TTC549 (cell line): ENCODE measurements at regions not wholly inside any gene's neighbourhood (a gene's known extent, or its start where the extent isn't known, plus 50 kb on each side); places are given as distances from the start of the nearest gene placed in this dataset.

Experiments used
- FAIRE-seq: peaks from 2 replicates; lab custom pipeline; 2012; peaks lifted over from hg19 to GRCh38; lab: Jason Lieb, UNC

DNA sequence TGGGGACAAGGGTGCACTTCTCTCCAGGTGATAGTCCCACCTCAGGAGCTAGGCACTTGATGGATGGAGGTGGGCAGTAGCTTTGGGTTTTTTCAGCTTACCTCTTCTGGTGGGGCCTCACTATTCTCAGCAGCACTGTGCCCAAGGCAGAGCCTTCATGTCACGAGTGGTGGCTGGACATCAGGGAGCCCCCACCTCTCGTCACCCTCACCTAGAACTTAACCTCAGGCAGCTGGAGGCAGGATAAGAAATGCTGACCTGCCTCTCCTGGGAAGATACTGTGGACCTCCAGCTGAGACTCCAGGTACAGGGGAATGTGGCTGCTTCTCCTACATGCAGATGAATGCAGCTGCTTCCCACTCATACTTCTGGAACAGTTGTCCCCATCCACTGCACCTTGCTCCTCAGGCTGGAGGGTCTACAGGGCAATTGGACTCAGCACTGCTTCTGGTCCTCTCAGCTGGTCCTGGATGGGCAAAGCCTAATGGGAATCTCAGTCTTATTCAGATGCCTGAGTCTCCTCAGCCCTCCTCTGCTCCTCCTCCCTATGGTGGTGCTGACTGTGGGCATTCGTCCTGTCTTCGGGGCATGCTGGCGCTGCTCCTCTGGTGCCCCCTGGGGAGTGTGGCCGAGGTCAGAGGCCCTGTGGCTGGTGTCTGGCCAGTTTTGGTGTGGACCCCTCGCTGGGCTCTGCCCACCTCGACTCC lies 129.9 kb downstream of the KLF13 start:
- no peak for FAIRE-seq

DNA sequence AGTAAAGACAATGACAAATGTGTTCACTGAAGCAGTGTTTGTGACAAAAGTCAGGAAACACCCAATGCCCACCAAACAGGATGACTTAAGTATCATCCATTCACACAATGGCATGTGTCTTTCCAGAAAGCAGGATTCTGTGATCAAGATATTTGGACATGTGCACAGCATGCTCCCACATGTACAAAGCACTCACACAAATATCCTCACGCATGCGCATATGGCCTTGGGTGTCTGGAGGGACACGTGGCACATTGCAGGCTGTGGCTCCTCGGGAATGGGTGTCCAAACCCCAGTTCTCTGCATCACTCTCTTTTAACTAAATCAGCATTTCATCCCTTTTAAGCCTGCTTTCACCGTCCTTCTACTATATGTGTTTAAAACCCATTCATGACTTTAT lies 130.5 kb downstream of the KLF13 start:
- FAIRE-seq, result no peak

GRCh38 chr15:31457631-31458526 lies 131.2 kb downstream of the KLF13 start:
- FAIRE-seq, result no peak

GRCh38 chr15:31458596-31459399 lies 132.2 kb downstream of the KLF13 start:
- no peak for FAIRE-seq

DNA sequence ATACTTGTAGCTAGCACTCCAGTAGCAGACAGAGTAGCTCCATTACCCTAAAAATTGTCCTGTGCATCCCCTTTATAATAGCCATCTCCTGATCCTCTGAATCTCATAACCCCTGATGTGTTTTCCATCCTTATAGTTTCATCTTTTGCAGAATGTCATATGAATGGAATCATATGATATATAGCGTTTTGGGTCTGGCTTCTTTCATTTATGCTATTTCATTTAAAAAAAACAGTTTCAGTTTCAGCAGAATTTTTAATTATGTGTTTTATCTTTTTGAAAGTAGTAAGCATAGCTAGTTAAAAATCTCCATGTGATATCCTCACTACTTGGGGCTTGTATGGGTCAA lies 132.7 kb downstream of the KLF13 start:
- FAIRE-seq, result no peak

GRCh38 chr15:31461375-31461774 lies 134.7 kb downstream of the KLF13 start:
- no peak for FAIRE-seq

DNA sequence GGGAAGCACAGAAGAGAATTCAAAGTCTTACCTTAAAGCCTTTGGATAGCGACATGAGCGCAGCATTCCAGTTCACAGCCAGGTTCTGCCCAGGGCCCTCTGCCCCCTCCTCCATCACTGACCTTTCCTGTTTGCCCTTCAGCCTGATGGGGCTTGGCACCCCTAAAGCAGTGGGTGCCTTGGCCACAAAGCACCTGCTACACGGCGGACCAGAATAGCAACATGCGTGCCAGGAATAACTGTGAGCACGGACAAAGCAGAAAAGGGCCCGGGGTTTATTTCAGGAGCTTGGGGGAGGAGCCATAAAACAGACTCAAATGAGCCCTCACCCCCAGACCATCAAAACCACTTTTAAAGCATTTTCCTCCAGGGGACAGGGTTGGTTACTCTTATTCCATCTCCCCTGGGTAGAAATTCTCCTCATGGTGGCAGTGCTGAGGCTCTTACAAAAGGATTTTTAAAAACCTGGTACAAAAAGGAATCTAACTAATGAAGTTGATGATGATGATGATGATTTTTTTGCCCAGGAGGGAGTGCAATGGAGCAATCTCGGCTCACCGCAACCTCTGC lies 135.4 kb downstream of the KLF13 start:
- FAIRE-seq, result no peak

GRCh38 chr15:31463521-31464102 lies 137.0 kb downstream of the KLF13 start:
- FAIRE-seq, result no peak

GRCh38 chr15:31464216-31465082 lies 137.8 kb downstream of the KLF13 start:
- FAIRE-seq, result no peak

- FAIRE-seq, result no peak
These were observed 138.7 kb downstream of the KLF13 start for GRCh38 chr15:31465083-31465955.

DNA sequence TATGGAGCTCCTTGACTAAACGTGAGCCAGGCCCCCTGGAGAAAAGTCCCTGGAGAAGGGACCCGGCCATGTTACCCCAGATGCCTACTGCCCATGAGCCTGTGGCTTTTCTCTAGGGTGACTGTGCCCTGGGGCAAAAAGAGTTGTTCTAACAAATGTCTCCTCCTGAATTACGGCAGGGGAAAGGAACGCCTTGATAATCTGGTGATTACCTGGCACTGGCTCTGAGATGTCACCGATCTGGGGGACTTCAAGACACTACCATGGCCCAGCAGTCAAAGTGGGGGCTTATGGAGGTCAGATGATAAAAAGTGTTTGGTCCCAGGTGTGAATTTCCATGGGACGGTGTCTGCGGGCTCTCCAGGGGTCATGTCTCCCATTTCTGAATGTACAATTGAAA lies 140.7 kb downstream of the KLF13 start:
- no peak for FAIRE-seq

DNA sequence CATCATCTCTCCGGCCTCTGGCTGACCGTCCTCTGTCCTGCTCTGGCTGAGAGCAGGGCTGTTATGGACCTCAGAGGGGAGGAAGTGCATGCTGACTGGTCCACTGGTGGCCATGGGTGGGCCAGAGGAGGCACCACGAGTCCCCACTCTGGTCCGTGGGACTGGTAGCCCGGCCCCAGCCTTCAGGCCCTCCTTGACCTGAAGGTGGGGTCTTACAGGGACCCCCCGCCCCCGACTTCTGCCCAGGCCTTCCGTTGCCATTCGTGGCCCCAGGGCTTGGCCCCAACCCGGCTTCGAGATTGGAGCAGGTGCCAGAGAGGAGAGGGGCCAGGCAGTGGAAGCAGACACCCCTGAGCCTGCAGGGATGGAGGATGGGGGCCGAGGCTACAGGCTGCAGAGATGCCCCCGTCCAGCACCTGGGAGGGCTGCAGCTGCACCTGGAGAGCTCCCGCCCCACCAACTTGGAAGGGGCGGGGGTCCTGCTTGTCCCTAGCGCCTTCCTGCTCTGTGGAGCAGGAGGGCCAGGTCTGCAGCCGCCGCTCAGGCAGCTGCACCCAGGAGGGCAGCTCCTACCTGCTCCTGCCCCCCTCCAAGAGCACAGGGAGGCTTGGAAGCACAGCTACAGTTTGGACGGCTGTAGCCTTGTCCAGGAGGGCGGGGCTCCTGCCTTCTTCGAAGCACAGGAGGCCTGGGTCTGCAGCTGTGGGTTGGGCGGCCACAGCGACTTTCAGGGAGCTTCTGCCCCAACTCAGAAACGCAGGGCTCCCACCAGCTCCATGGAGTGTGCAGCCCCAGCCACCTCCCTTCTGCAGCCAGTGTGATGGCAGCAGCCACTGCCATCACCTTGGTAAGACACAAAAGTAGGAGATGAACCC lies 142.5 kb downstream of the KLF13 start:
- FAIRE-seq, result no peak

DNA sequence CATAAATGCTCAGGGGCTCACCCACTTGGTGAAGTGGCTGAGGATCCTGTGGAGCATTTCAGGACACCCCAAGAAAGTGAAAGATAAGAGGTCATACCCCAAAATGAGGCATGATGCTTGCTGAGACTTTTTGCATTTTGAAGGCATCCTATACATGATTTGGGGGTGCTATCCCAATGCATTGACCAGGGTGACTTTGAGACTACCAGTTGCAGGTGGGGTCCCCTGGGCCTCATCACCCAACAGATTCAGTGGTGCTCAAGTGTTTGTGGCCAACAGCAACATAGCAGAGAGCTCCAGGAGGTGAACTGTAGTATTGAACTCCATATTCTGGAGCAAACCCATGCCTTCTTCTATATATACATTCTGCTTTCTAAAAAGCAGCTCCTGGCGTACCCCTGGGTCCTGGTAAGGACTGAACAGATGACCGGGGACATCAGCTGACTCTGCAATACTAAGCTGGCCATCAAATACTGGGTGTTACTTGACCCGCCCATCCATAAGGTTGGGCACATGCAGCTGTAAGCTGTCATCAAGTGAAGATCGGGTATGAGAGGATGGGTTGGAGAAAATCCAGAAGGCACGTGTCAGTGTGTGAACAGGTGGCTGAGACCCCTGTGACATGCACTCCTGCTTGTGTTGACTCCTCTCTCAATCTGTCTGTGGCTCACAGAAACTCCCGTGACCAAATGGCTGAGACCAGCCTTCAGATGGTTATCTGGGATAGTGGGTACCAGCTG lies 143.3 kb downstream of the KLF13 start:
- FAIRE-seq, result no peak

GRCh38 chr15:31470756-31471155 lies 144.1 kb downstream of the KLF13 start:
- no peak for FAIRE-seq

- FAIRE-seq, result no peak
These were observed 145.2 kb downstream of the KLF13 start for GRCh38 chr15:31471731-31472430.

DNA sequence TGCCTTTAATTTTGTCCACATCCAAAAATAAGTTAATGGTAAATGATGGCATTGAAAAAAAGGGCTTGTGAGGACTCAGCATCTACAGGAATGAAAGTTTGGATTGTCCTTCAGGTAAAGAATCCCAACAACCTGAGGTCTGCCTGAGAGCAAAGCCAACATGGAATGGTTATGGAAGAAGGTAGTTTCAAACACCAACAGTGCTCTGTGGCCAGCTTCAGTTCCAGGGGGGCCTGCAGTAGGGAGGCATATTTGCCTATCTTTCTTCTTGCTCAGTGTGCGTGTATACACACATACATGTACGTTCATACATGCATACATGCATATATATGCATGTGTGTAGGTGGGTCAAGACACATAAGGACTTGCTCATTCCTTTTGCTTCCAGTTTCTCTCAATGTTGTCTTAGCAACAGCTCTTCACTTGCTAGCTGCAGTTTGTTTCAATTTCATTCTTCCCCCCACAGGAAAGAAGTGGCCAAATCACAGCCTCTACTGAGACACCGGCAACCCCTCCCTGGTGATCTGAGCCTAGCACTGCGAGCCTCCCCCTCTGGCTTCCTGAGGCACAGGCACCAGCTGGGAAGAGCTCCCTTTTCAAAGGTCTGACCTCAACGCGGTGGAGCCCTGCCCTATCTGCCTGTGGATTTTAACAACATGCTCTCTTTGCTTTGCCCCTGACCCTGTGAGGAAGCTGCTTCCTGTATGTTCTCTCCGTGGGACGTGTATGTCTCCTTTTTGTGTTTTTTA lies 146.2 kb downstream of the KLF13 start:
- no peak for FAIRE-seq
